OCI-LY3 (cell line): ENCODE measurements at regions not wholly inside any gene's neighbourhood (a gene's known extent, or its start where the extent isn't known, plus 50 kb on each side); places are given as distances from the start of the nearest gene placed in this dataset.
"Not testable (repeated sequence)": the region's sequence is repeated elsewhere in the genome, so short reads cannot be mapped to it uniquely, and the experiment has no call there.

Source experiments
- H2AFZ ChIP-seq: fragments of 200-600, 300-600 bp; shearing (Covaris generic); 2 replicates; pipeline ENCODE4 v1.6.0; 2014; ENCODE audit warnings: antibody characterized with exemption, low read depth, low read length
- H3K27ac ChIP-seq: fragments of 200-600, 300-600 bp; sonication (generic); 2 replicates; pipeline ENCODE4 v1.5.1; 2014; ENCODE audit warnings: mild to moderate bottlenecking, low read length, moderate library complexity, mixed read lengths
- H3K27me3 ChIP-seq: fragments of 200-600, 300-600 bp; sonication (generic); 2 replicates; pipeline ENCODE4 v1.6.1; 2014; ENCODE audit warnings: low read depth, low read length, mixed read lengths
- H3K36me3 ChIP-seq: fragments of 200-600, 300-600 bp; sonication (generic); replicated peaks from 2 replicates; pipeline ENCODE3; 2014; ENCODE audit warnings: low read depth, low read length, mixed read lengths
- H3K4me1 ChIP-seq: fragments of 300-600, 200-600 bp; sonication (generic); 2 replicates; pipeline ENCODE4 v1.6.1; 2014; ENCODE audit warnings: low read length, mixed read lengths
- H3K4me2 ChIP-seq: fragments of 200-600, 300-600 bp; sonication (generic); 2 replicates; pipeline ENCODE4 v1.6.1; 2014; ENCODE audit warnings: low read length, mixed read lengths
- H3K4me3 ChIP-seq: fragments of 300-600, 200-600 bp; sonication (generic); 2 replicates; pipeline ENCODE4 v1.5.1; 2014; ENCODE audit warnings: antibody characterized with exemption, mild to moderate bottlenecking, low read length, moderate library complexity
- H3K79me2 ChIP-seq: fragments of 300-600, 200-600 bp; shearing (Covaris generic); 2 replicates; pipeline ENCODE4 v1.6.1; 2014; ENCODE audit warnings: mild to moderate bottlenecking, low read length, mixed read lengths
- H3K9ac ChIP-seq: fragments of 300-600, 200-600 bp; shearing (Covaris generic); 2 replicates; pipeline ENCODE4 v1.6.0; 2014; ENCODE audit warnings: mild to moderate bottlenecking, low read length, moderate library complexity
- H3K9me3 ChIP-seq: fragments of 200-600, 300-600 bp; shearing (Covaris generic); 2 replicates; pipeline ENCODE4 v1.6.1; 2014; ENCODE audit warnings: low read length, mixed read lengths; ENCODE audit not compliant: insufficient read depth
- H4K20me1 ChIP-seq: fragments of 200-600, 300-600 bp; sonication (generic); 2 replicates; pipeline ENCODE4 v1.6.1; 2016; ENCODE audit warnings: low read length, mixed read lengths; ENCODE audit not compliant: insufficient read depth
- CTCF ChIP-seq: fragments of 200-600, 300-600 bp; sonication (generic); IDR thresholded peaks from 2 replicates; pipeline ENCODE4 v1.5.1; 2014; ENCODE audit warnings: antibody characterized with exemption, low read length, low read depth
- EZH2phosphoT487 ChIP-seq: fragments of 200-600 bp; shearing (Covaris generic); IDR thresholded peaks from 2 replicates; pipeline ENCODE4 v1.6.1; 2018; ENCODE audit warnings: antibody characterized with exemption, mixed run types, low read depth

- no peak overlapping the region for H3K27ac ChIP-seq
- TF ChIP-seq CTCF, result no peak
- TF ChIP-seq EZH2phosphoT487, result no peak
- no peaks in the 10 kb centered on the region for H3K79me2 ChIP-seq
- H2AFZ ChIP-seq, result no peak overlapping the region
- H3K4me3 ChIP-seq, result no peak overlapping the region
- H3K27me3 ChIP-seq, result no peaks in the 10 kb centered on the region
- peaks cover 6% of the 10 kb centered on the region for H3K4me1 ChIP-seq
- H3K9me3 ChIP-seq, result no peaks in the 10 kb centered on the region
- H3K9ac ChIP-seq, result no peak overlapping the region
- no peak overlapping the region for H3K4me2 ChIP-seq
- H4K20me1 ChIP-seq, result no peaks in the 10 kb centered on the region
- H3K36me3 ChIP-seq, result no peaks in the 10 kb centered on the region
Measured at GRCh38 chr9:110029429-110029955, 178.5 kb downstream of the C9orf152 start.

- H3K27ac ChIP-seq, result no peak overlapping the region
- H3K4me3 ChIP-seq, result no peak overlapping the region
- no peaks in the 10 kb centered on the region for H3K36me3 ChIP-seq
- H3K4me1 ChIP-seq, result peaks cover 6% of the 10 kb centered on the region
- no peak overlapping the region for H3K9ac ChIP-seq
- H4K20me1 ChIP-seq, result no peaks in the 10 kb centered on the region
- H3K9me3 ChIP-seq, result no peaks in the 10 kb centered on the region
- H3K4me2 ChIP-seq, result no peak overlapping the region
- no peak for TF ChIP-seq CTCF
- TF ChIP-seq EZH2phosphoT487, result no peak
- H3K79me2 ChIP-seq, result no peaks in the 10 kb centered on the region
- no peaks in the 10 kb centered on the region for H3K27me3 ChIP-seq
- H2AFZ ChIP-seq, result no peak overlapping the region
Measured at GRCh38 chr9:110029956-110030480, 177.9 kb downstream of the C9orf152 start.

- Histone ChIP-seq H3K9ac (no peak overlapping the region), H4K20me1 (no peaks in the 10 kb centered on the region), H3K9me3 (no peaks in the 10 kb centered on the region), H3K36me3 (no peaks in the 10 kb centered on the region), H3K27ac (no peak overlapping the region), H3K4me2 (no peak overlapping the region), H3K27me3 (no peaks in the 10 kb centered on the region), H2AFZ (no peak overlapping the region), H3K4me1 (peaks cover 4% of the 10 kb centered on the region), H3K79me2 (no peaks in the 10 kb centered on the region), H3K4me3 (no peak overlapping the region)
- TF ChIP-seq EZH2phosphoT487, result no peak
- no peak for TF ChIP-seq CTCF
Measured at GRCh38 chr9:110030632-110031031, 177.3 kb downstream of the C9orf152 start.

GRCh38 chr9:110031511-110032173, 176.3 kb downstream of the C9orf152 start:
- no peaks in the 10 kb centered on the region for H3K79me2 ChIP-seq
- H3K27ac ChIP-seq, result no peak overlapping the region
- H3K27me3 ChIP-seq, result no peaks in the 10 kb centered on the region
- H2AFZ ChIP-seq, result no peak overlapping the region
- no peaks in the 10 kb centered on the region for H3K36me3 ChIP-seq
- H3K9me3 ChIP-seq, result no peaks in the 10 kb centered on the region
- H3K9ac ChIP-seq, result no peak overlapping the region
- no peak overlapping the region for H3K4me3 ChIP-seq
- no peak overlapping the region for H3K4me2 ChIP-seq
- no peak for TF ChIP-seq CTCF
- TF ChIP-seq EZH2phosphoT487, result no peak
- no peaks in the 10 kb centered on the region for H3K4me1 ChIP-seq
- H4K20me1 ChIP-seq, result no peaks in the 10 kb centered on the region

- H3K4me1 ChIP-seq, H3K4me2 ChIP-seq, H2AFZ ChIP-seq, H3K9ac ChIP-seq, H3K79me2 ChIP-seq, H3K36me3 ChIP-seq, H3K27me3 ChIP-seq, H3K4me3 ChIP-seq, H4K20me1 ChIP-seq, H3K9me3 ChIP-seq, H3K27ac ChIP-seq: not testable (repeated sequence)
Measured at GRCh38 chr9:110032532-110032931, 175.4 kb downstream of the C9orf152 start.
